AG09309 (cell line): ENCODE measurements at regions not wholly inside any gene's neighbourhood (a gene's known extent, or its start where the extent isn't known, plus 50 kb on each side); places are given as distances from the start of the nearest gene placed in this dataset.
"Not testable (repeated sequence)": the region's sequence is repeated elsewhere in the genome, so short reads cannot be mapped to it uniquely, and the experiment has no call there.

ENCODE experiments used
- DNase-seq: peaks from one replicate; pipeline ENCODE4 v3.0.0-alpha.2; 2010; ENCODE audit warnings: low read depth
- H3K4me3 ChIP-seq: 2 replicates; pipeline ENCODE4 v1.5.1; 2011; ENCODE audit warnings: mild to moderate bottlenecking, low read depth, low read length, moderate library complexity; ENCODE audit not compliant: control insufficient read depth
- CTCF ChIP-seq: IDR thresholded peaks from 2 replicates; pipeline ENCODE4 v1.5.1; 2011; ENCODE audit warnings: mild to moderate bottlenecking, low read depth, low read length, inconsistent platforms; ENCODE audit not compliant: insufficient read depth, control insufficient read depth; ENCODE audit errors: missing control alignments

GRCh38 chr2:234372506-234372905, 124.4 kb downstream of the ARL4C start:
- TF ChIP-seq CTCF: no peak
- DNase-seq: no peak
- no peak overlapping the region for H3K4me3 ChIP-seq

GRCh38 chr2:234368861-234369261, 128.0 kb downstream of the ARL4C start:
- no peak overlapping the region for H3K4me3 ChIP-seq
- DNase-seq: no peak

GRCh38 chr2:234366891-234367290, 130.0 kb downstream of the ARL4C start:
- no peak for TF ChIP-seq CTCF
- DNase-seq: no peak
- H3K4me3 ChIP-seq: no peak overlapping the region

More at GRCh38 chr2:234368861-234369261, 128.0 kb downstream of the ARL4C start:
- TF ChIP-seq CTCF: no peak

- no peak overlapping the region for H3K4me3 ChIP-seq
- no peak for TF ChIP-seq CTCF
- no peak for DNase-seq
Measured at GRCh38 chr2:234364661-234365060, 132.2 kb downstream of the ARL4C start.

GRCh38 chr2:234363647-234364294, 133.1 kb downstream of the ARL4C start:
- no peak for TF ChIP-seq CTCF
- H3K4me3 ChIP-seq: no peak overlapping the region
- no peak for DNase-seq

- H3K4me3 ChIP-seq: no peak overlapping the region
- TF ChIP-seq CTCF: no peak
- DNase-seq: no peak
Measured at GRCh38 chr2:234363011-234363487, 133.8 kb downstream of the ARL4C start.

- not testable (repeated sequence) for DNase-seq, H3K4me3 ChIP-seq
Measured at GRCh38 chr2:234360313-234360975, 136.4 kb downstream of the ARL4C start.
